Adipocyte (in vitro differentiated cells): ENCODE measurements at regions not wholly inside any gene's neighbourhood (a gene's known extent, or its start where the extent isn't known, plus 50 kb on each side); places are given as distances from the start of the nearest gene placed in this dataset.
A peak's percentile ranks its signal among the peaks of the same experiment; 100 is the strongest.

Experiments used
- DNase-seq: peaks from one replicate; pipeline ENCODE4 v3.0.0-alpha.2; 2015; ENCODE audit warnings: low read depth
- H3K27me3 ChIP-seq: replicated peaks from 2 replicates; pipeline ENCODE4 v1.7.0; 2013; ENCODE audit warnings: mild to moderate bottlenecking, low read length, moderate library complexity; ENCODE audit not compliant: control insufficient read depth, insufficient read depth
- H3K36me3 ChIP-seq: 2 replicates; pipeline ENCODE4 v1.7.0; 2013; ENCODE audit warnings: low read length, mild to moderate bottlenecking, moderate library complexity; ENCODE audit not compliant: control insufficient read depth, insufficient read depth, severe bottlenecking
- H3K4me1 ChIP-seq: 2 replicates; pipeline ENCODE4 v1.7.0; 2013; ENCODE audit warnings: mild to moderate bottlenecking, low read length, moderate library complexity; ENCODE audit not compliant: control insufficient read depth, insufficient read depth
- H3K4me3 ChIP-seq: 2 replicates; pipeline ENCODE4 v1.7.0; 2013; ENCODE audit warnings: mild to moderate bottlenecking, low read length, moderate library complexity
- H3K9ac ChIP-seq: 2 replicates; pipeline ENCODE4 v1.7.0; 2013; ENCODE audit warnings: mild to moderate bottlenecking, low read length, moderate library complexity
- H3K9me3 ChIP-seq: 2 replicates; pipeline ENCODE4 v1.7.0; 2013; ENCODE audit warnings: mild to moderate bottlenecking, low read length, moderate library complexity; ENCODE audit not compliant: control insufficient read depth

GRCh38 chr3:127064391-127065137, 81.6 kb downstream of the PLXNA1 start:
- no peaks in the 10 kb centered on the region for H3K36me3 ChIP-seq
- no peaks in the 10 kb centered on the region for H3K9me3 ChIP-seq
- peaks cover 23% of the 10 kb centered on the region for H3K4me1 ChIP-seq
- DNase-seq = peak; percentile 50
- peaks cover 11% of the 10 kb centered on the region for H3K27me3 ChIP-seq
- peak overlapping the region; percentile 6 for H3K4me3 ChIP-seq
- no peak overlapping the region for H3K9ac ChIP-seq

GRCh38 chr3:127065138-127065427, 82.2 kb downstream of the PLXNA1 start:
- Histone ChIP-seq H3K4me1 (peaks cover 20% of the 10 kb centered on the region), H3K27me3 (peaks cover 16% of the 10 kb centered on the region), H3K9ac (no peak overlapping the region), H3K4me3 (peak overlapping the region; percentile 6), H3K9me3 (no peaks in the 10 kb centered on the region), H3K36me3 (no peaks in the 10 kb centered on the region)
- no peak for DNase-seq

GRCh38 chr3:127065561-127066290, 82.8 kb downstream of the PLXNA1 start:
- no peaks in the 10 kb centered on the region for H3K36me3 ChIP-seq
- no peaks in the 10 kb centered on the region for H3K9me3 ChIP-seq
- H3K9ac ChIP-seq = no peak overlapping the region
- peak; percentile 33 for DNase-seq
- no peak overlapping the region for H3K4me3 ChIP-seq
- peaks cover 21% of the 10 kb centered on the region for H3K27me3 ChIP-seq
- H3K4me1 ChIP-seq = peaks cover 20% of the 10 kb centered on the region

GRCh38 chr3:127066635-127067034, 83.7 kb downstream of the PLXNA1 start:
- Histone ChIP-seq H3K9me3 (no peaks in the 10 kb centered on the region), H3K4me3 (no peak overlapping the region), H3K4me1 (peaks cover 20% of the 10 kb centered on the region), H3K27me3 (peaks cover 30% of the 10 kb centered on the region), H3K36me3 (no peaks in the 10 kb centered on the region), H3K9ac (no peak overlapping the region)
- DNase-seq = no peak

- H3K4me1 ChIP-seq = peaks cover 20% of the 10 kb centered on the region
- DNase-seq = no peak
- no peak overlapping the region for H3K4me3 ChIP-seq
- H3K36me3 ChIP-seq = no peaks in the 10 kb centered on the region
- H3K9me3 ChIP-seq = no peaks in the 10 kb centered on the region
- no peak overlapping the region for H3K9ac ChIP-seq
- H3K27me3 ChIP-seq = peaks cover 36% of the 10 kb centered on the region
Measured at GRCh38 chr3:127067116-127067910, 84.4 kb downstream of the PLXNA1 start.

GRCh38 chr3:127068111-127068810, 85.3 kb downstream of the PLXNA1 start:
- Histone ChIP-seq H3K4me1 (peaks cover 22% of the 10 kb centered on the region), H3K9me3 (no peaks in the 10 kb centered on the region), H3K4me3 (no peak overlapping the region), H3K27me3 (peaks cover 44% of the 10 kb centered on the region), H3K36me3 (no peaks in the 10 kb centered on the region), H3K9ac (no peak overlapping the region)
- no peak for DNase-seq

- peaks cover 44% of the 10 kb centered on the region for H3K27me3 ChIP-seq
- DNase-seq = no peak
- no peaks in the 10 kb centered on the region for H3K36me3 ChIP-seq
- H3K4me3 ChIP-seq = no peak overlapping the region
- H3K9ac ChIP-seq = no peak overlapping the region
- H3K4me1 ChIP-seq = peaks cover 28% of the 10 kb centered on the region
- no peaks in the 10 kb centered on the region for H3K9me3 ChIP-seq
Measured at GRCh38 chr3:127068871-127069270, 86.0 kb downstream of the PLXNA1 start.

- peaks cover 33% of the 10 kb centered on the region for H3K4me1 ChIP-seq
- DNase-seq = no peak
- no peaks in the 10 kb centered on the region for H3K9me3 ChIP-seq
- no peaks in the 10 kb centered on the region for H3K36me3 ChIP-seq
- no peak overlapping the region for H3K9ac ChIP-seq
- H3K27me3 ChIP-seq = peaks cover 44% of the 10 kb centered on the region
- H3K4me3 ChIP-seq = no peak overlapping the region
Measured at GRCh38 chr3:127069814-127070440, 87.0 kb downstream of the PLXNA1 start.

- Histone ChIP-seq H3K4me1 (peaks cover 31% of the 10 kb centered on the region), H3K27me3 (peaks cover 44% of the 10 kb centered on the region), H3K9ac (no peak overlapping the region), H3K36me3 (no peaks in the 10 kb centered on the region), H3K4me3 (no peak overlapping the region), H3K9me3 (no peaks in the 10 kb centered on the region)
- no peak for DNase-seq
Measured at GRCh38 chr3:127070776-127071175, 87.9 kb downstream of the PLXNA1 start.

- H3K4me3 ChIP-seq = no peak overlapping the region
- peaks cover 24% of the 10 kb centered on the region for H3K4me1 ChIP-seq
- H3K9ac ChIP-seq = no peak overlapping the region
- no peaks in the 10 kb centered on the region for H3K9me3 ChIP-seq
- no peak for DNase-seq
- H3K36me3 ChIP-seq = no peaks in the 10 kb centered on the region
- H3K27me3 ChIP-seq = peaks cover 44% of the 10 kb centered on the region
Measured at GRCh38 chr3:127071597-127072001, 88.7 kb downstream of the PLXNA1 start.
